OCI-LY1 (cell line): ENCODE measurements at regions not wholly inside any gene's neighbourhood (a gene's known extent, or its start where the extent isn't known, plus 50 kb on each side); places are given as distances from the start of the nearest gene placed in this dataset.

ENCODE experiments used
- CTCF ChIP-seq: fragments of 200-600 bp; sonication (generic), shearing (Covaris generic); IDR thresholded peaks from 2 replicates; pipeline ENCODE4 v1.5.1; 2017; ENCODE audit warnings: mild to moderate bottlenecking, antibody characterized with exemption, low read length, moderate library complexity, mixed read lengths
- EZH2 ChIP-seq: fragments of 200-600 bp; sonication (generic), shearing (Covaris generic); IDR thresholded peaks from 2 replicates; pipeline ENCODE4 v1.8.0; 2017; ENCODE audit warnings: borderline replicate concordance, mixed run types, mild to moderate bottlenecking, antibody characterized with exemption, low read length, moderate library complexity, mixed read lengths

- TF ChIP-seq CTCF = no peak
- no peak for TF ChIP-seq EZH2
These were observed 327.3 kb downstream of the NXPE2 start for GRCh38 chr11:115005663-115006062.
